ENCODE measurements at regions not wholly inside any gene's neighbourhood (a gene's known extent, or its start where the extent isn't known, plus 50 kb on each side); places are given as distances from the start of the nearest gene placed in this dataset.
A peak's percentile ranks its signal among the peaks of the same experiment; 100 is the strongest.

DNA sequence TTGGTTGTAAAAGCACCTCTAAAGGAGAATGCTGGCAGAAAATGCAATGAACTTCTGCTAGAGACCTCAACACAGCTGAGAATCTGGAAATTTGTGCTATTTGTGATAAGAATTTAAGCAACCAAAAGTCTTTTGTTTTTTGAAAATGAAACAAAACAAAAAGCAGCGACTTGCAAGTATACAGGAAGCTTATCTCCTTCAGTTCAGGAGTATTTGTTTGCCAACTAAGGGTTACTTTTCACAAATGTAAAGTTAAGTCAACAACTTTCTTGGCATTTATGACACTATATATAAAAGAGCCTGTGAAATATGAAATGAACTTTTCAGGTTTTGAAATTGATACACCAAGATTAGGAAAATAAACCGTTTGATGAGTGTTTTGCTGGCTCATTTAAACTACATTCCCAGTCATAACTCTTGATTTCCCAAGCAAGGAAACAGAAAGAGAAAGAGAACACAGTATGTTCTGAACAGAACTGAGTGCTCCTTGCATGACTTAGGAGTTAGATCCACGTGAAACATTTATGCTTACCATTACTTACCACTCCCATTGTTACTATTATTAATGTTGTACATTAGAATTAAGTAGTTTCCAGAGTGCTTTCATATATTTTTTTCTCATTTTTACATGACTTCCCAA lies 92.3 kb upstream of the COL8A1 start:
- DNase-seq (ENCODE audit: low read depth) (peak; percentile 22), FAIRE-seq (peak; percentile 60)
- no peak for TF ChIP-seq CTCF (IDR thresholded peaks at IDR 0.05; ENCODE audit: insufficient read depth, low read length, severe bottlenecking)
- Histone ChIP-seq H3K27me3 (ENCODE audit: control insufficient read depth, insufficient read depth, low read length) (no peaks in the 10 kb centered on the region), H3K36me3 (ENCODE audit: control insufficient read depth, insufficient read depth, low read length) (no peaks in the 10 kb centered on the region), H3K4me3 (ENCODE audit: low read depth, low read length) (no peak overlapping the region)

DNA sequence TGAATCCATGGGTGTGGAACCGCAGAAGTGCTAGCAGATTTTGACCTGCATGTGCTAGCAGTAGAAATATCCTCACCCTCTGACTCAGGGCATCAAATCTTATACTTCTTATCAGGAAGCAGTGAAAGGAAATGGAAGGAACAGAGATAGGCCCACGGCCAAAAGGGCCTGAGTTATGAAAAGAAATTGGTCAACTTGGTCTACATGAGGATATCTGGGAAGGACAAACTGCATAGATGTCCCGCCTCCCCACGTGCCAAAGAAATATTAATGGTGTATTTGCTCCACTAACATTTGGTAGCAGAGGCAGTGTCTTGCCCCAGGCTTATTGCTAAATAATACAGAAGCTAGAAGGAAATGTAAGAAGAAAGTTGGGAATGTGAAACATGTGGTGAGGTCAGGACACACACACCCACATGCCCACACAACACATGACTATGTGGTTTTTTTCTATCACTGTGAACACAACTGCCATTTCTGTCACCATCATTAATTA lies 93.6 kb upstream of the COL8A1 start:
- H3K36me3 ChIP-seq (ENCODE audit: control insufficient read depth, insufficient read depth, low read length): no peaks in the 10 kb centered on the region
- DNase-seq (ENCODE audit: low read depth) (peak; percentile 73), FAIRE-seq (peak; percentile 86)
- no peaks in the 10 kb centered on the region for H3K27me3 ChIP-seq (ENCODE audit: control insufficient read depth, insufficient read depth, low read length)
- TF ChIP-seq CTCF (IDR thresholded peaks at IDR 0.05; ENCODE audit: insufficient read depth, low read length, severe bottlenecking): no peak
- no peak overlapping the region for H3K4me3 ChIP-seq (ENCODE audit: low read depth, low read length)

- FAIRE-seq (no peak), DNase-seq (ENCODE audit: low read depth) (no peak)
- TF ChIP-seq CTCF (IDR thresholded peaks at IDR 0.05; ENCODE audit: insufficient read depth, low read length, severe bottlenecking): no peak
- H3K4me3 ChIP-seq (ENCODE audit: low read depth, low read length): no peak overlapping the region
- no peaks in the 10 kb centered on the region for H3K27me3 ChIP-seq (ENCODE audit: control insufficient read depth, insufficient read depth, low read length)
- H3K36me3 ChIP-seq (ENCODE audit: control insufficient read depth, insufficient read depth, low read length): no peaks in the 10 kb centered on the region
Observed at GRCh38 chr3:99543796-99544195, 94.6 kb upstream of the COL8A1 start.

GRCh38 chr3:99542767-99543518 lies 95.5 kb upstream of the COL8A1 start:
- FAIRE-seq (no peak), DNase-seq (ENCODE audit: low read depth) (peak; percentile 92)
- TF ChIP-seq CTCF (IDR thresholded peaks at IDR 0.05; ENCODE audit: insufficient read depth, low read length, severe bottlenecking): no peak
- no peaks in the 10 kb centered on the region for H3K36me3 ChIP-seq (ENCODE audit: control insufficient read depth, insufficient read depth, low read length)
- H3K4me3 ChIP-seq (ENCODE audit: low read depth, low read length): no peak overlapping the region
- no peaks in the 10 kb centered on the region for H3K27me3 ChIP-seq (ENCODE audit: control insufficient read depth, insufficient read depth, low read length)

GRCh38 chr3:99541181-99541580 lies 97.2 kb upstream of the COL8A1 start:
- FAIRE-seq: no peak
- no peak for TF ChIP-seq CTCF (IDR thresholded peaks at IDR 0.05; ENCODE audit: insufficient read depth, low read length, severe bottlenecking)
- Histone ChIP-seq H3K36me3 (ENCODE audit: control insufficient read depth, insufficient read depth, low read length) (no peaks in the 10 kb centered on the region), H3K27me3 (ENCODE audit: control insufficient read depth, insufficient read depth, low read length) (no peaks in the 10 kb centered on the region), H3K4me3 (ENCODE audit: low read depth, low read length) (no peak overlapping the region)
- no peak for DNase-seq (ENCODE audit: low read depth)

Data from bronchial epithelial cell (primary cell).